ENCODE measurements at regions not wholly inside any gene's neighbourhood (a gene's known extent, or its start where the extent isn't known, plus 50 kb on each side); places are given as distances from the start of the nearest gene placed in this dataset.

DNA sequence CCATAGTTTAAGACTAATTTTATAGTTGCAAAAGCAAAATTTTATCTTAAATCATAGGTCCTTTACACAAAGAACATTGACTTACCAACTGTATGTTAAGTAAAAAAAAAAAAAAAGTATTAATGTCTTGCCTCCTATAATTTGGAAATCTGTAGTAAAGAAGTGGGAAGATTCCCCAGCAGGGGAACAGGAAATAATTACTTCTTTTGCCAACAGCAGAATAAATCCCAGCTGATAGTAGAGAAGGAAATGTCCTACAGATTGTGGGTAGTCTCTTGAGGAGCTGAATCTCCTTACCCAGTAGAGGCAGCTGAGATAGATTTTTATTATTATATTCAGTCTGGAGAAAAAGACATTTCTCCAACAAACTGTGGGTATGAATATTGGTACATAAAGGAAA is 193.7 kb downstream of the SLC6A15 start:
- no peak overlapping the region for H3K27ac ChIP-seq
- no peak for DNase-seq
- no peaks in the 10 kb centered on the region for H3K36me3 ChIP-seq
- no peaks in the 10 kb centered on the region for H3K27me3 ChIP-seq (replicated peaks in 1 of 7)
- no peak overlapping the region for H3K4me3 ChIP-seq
- no peaks in the 10 kb centered on the region for H3K4me1 ChIP-seq
- TF ChIP-seq CTCF (IDR thresholded peaks at IDR 0.05 in 8 of 11, conservative IDR thresholded peaks at IDR 0.05 in 3 of 11) (no peak), POLR2AphosphoS5 (IDR thresholded peaks at IDR 0.05) (no peak)
- H3K9me3 ChIP-seq = no peaks in the 10 kb centered on the region
- intact Hi-C loops (cut with DNase I; ENCODE audit: low total_unique reads) = no loop called here

- DNase-seq = no peak
- Histone ChIP-seq H3K4me1 (no peaks in the 10 kb centered on the region), H3K36me3 (no peaks in the 10 kb centered on the region), H3K27ac (no peak overlapping the region), H3K4me3 (no peak overlapping the region), H3K9me3 (no peaks in the 10 kb centered on the region), H3K27me3 (replicated peaks in 1 of 7) (no peaks in the 10 kb centered on the region)
- TF ChIP-seq POLR2A (IDR thresholded peaks at IDR 0.05) (no peak), POLR2AphosphoS5 (IDR thresholded peaks at IDR 0.05) (no peak), CTCF (IDR thresholded peaks at IDR 0.05 in 8 of 11, conservative IDR thresholded peaks at IDR 0.05 in 3 of 11) (no peak)
- 68 to 83% (median 76%) methylated on average over 4 of the region's 4 CpGs for WGBS, 5 donors
- intact Hi-C loops (cut with DNase I; ENCODE audit: low total_unique reads) = no loop called here
Measured at GRCh38 chr12:84712747-84713146, 199.9 kb downstream of the SLC6A15 start.

DNA sequence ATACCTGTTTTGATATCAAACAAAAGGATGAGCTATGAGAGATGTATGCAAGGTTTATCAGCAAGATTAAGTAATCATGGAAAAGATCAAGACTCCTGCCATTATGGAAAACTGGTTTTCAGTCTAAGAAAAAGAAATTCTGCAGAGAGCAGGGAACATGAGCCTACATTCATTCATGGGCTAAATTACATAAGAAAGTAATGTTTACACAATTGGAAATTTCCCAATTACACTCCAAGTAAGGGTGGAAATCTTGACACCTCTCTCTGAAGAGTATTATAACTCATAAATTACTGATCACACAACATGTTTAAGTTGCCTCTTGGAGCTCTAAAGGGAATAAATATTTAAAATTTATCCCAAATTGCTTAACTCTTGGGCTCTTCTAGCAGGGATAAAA is 206.2 kb downstream of the SLC6A15 start:
- intact Hi-C loops (cut with DNase I; ENCODE audit: low total_unique reads) = no loop called here
- Histone ChIP-seq H3K27ac (no peak overlapping the region), H3K27me3 (replicated peaks in 1 of 7) (no peaks in the 10 kb centered on the region), H3K36me3 (no peaks in the 10 kb centered on the region), H3K9me3 (no peaks in the 10 kb centered on the region), H3K4me3 (no peak overlapping the region), H3K4me1 (no peaks in the 10 kb centered on the region)
- no peak for DNase-seq
- TF ChIP-seq POLR2AphosphoS5 (IDR thresholded peaks at IDR 0.05) = no peak
- TF ChIP-seq POLR2A (IDR thresholded peaks at IDR 0.05) = no peak
- no peak for TF ChIP-seq CTCF (IDR thresholded peaks at IDR 0.05 in 8 of 11, conservative IDR thresholded peaks at IDR 0.05 in 3 of 11)

GRCh38 chr12:84704856-84705255 is 207.7 kb downstream of the SLC6A15 start:
- intact Hi-C loops (cut with DNase I; ENCODE audit: low total_unique reads) = no loop called here

More at GRCh38 chr12:84704856-84705255, 207.7 kb downstream of the SLC6A15 start:
- no peaks in the 10 kb centered on the region for H3K27me3 ChIP-seq (replicated peaks in 1 of 7)
- H3K4me3 ChIP-seq = no peak overlapping the region
- H3K9me3 ChIP-seq = no peaks in the 10 kb centered on the region
- H3K27ac ChIP-seq = no peak overlapping the region
- no peak for DNase-seq
- TF ChIP-seq POLR2A (IDR thresholded peaks at IDR 0.05) (no peak), CTCF (IDR thresholded peaks at IDR 0.05 in 8 of 11, conservative IDR thresholded peaks at IDR 0.05 in 3 of 11) (no peak), POLR2AphosphoS5 (IDR thresholded peaks at IDR 0.05) (no peak)
- H3K4me1 ChIP-seq = no peaks in the 10 kb centered on the region
- no peaks in the 10 kb centered on the region for H3K36me3 ChIP-seq

Measured in spleen (tissue), 11 donors.